ENCODE measurements at regions not wholly inside any gene's neighbourhood (a gene's known extent, or its start where the extent isn't known, plus 50 kb on each side); places are given as distances from the start of the nearest gene placed in this dataset.

DNA sequence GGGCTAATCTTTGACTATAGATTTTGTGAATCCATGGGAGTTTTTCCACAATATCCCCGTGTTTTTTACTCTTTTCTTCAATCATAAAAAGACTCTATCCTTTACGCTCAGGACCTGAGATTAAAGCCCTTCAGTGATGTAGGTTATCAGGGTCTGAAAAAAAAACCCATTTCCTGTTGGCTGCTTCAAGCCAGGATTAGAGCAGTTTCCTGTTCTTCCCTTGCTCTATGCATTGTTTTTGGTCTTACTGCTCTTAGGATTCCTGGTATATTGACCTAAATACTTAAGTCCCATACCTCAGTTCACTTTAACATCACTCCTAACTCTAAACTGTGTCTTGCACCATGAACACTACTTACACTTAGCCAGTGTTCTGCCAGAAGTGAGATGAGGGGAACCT, 319.3 kb upstream of the CHD1 start:
- Histone ChIP-seq H2AFZ (ENCODE audit: low read depth, low read length, poor library complexity, severe bottlenecking) (no peak overlapping the region), H3K9me2 (ENCODE audit: insufficient read depth) (no peaks in the 10 kb centered on the region), H3K4me2 (ENCODE audit: low read length) (no peak overlapping the region), H4K20me1 (ENCODE audit: insufficient read depth) (no peaks in the 10 kb centered on the region), H3K27ac (ENCODE audit: low read depth, low read length) (no peak overlapping the region), H3K79me2 (ENCODE audit: insufficient read depth, low read length) (no peaks in the 10 kb centered on the region), H3K36me3 (ENCODE audit: control insufficient read depth in 1 of 2, insufficient read depth in 2 of 2, low read length in 2 of 2) (no peaks in the 10 kb centered on the region), H3K4me1 (ENCODE audit: control insufficient read depth in 1 of 2, insufficient read depth in 2 of 2, low read length in 2 of 2) (no peaks in the 10 kb centered on the region), H3K27me3 (ENCODE audit: insufficient read depth, low read length) (0 out of 2 replicates have a peak, but pooled peaks cover 4% of the 10 kb centered on the region), H3K9ac (ENCODE audit: low read length) (no peak overlapping the region), H3K9me3 (ENCODE audit: control insufficient read depth in 1 of 2, insufficient read depth in 1 of 2, low read depth in 1 of 2, low read length in 2 of 2) (no peaks in the 10 kb centered on the region), H3K4me3 (replicated peaks in 1 of 2; ENCODE audit: low read depth in 1 of 2, low read length in 2 of 2) (no peak overlapping the region)
- POLR2A ChIA-PET, result no interaction called here
- TF ChIP-seq ZBTB33 (IDR thresholded peaks at IDR 0.05; ENCODE audit: extremely low read depth, insufficient replicate concordance, low read length) (no peak), SRF (IDR thresholded peaks at IDR 0.05; ENCODE audit: low read depth) (no peak), CEBPB (IDR thresholded peaks at IDR 0.05; ENCODE audit: low read depth) (no peak), ELF1 (IDR thresholded peaks at IDR 0.05; ENCODE audit: borderline replicate concordance, low read depth) (no peak), ZNF274 (IDR thresholded peaks at IDR 0.05; ENCODE audit: low read depth, low read length) (no peak), FOSL1 (IDR thresholded peaks at IDR 0.05; ENCODE audit: low read depth) (no peak), CTCF (IDR thresholded peaks at IDR 0.05 in 2 of 3, conservative IDR thresholded peaks at IDR 0.05 in 1 of 3; ENCODE audit: borderline replicate concordance in 1 of 3, insufficient read depth in 1 of 3, low read depth in 2 of 3, low read length in 2 of 3) (no peak), CBX3 (IDR thresholded peaks at IDR 0.05; ENCODE audit: low read depth) (no peak), EZH2 (IDR thresholded peaks at IDR 0.05) (no peak)
- TF ChIP-seq, protein P1, sequence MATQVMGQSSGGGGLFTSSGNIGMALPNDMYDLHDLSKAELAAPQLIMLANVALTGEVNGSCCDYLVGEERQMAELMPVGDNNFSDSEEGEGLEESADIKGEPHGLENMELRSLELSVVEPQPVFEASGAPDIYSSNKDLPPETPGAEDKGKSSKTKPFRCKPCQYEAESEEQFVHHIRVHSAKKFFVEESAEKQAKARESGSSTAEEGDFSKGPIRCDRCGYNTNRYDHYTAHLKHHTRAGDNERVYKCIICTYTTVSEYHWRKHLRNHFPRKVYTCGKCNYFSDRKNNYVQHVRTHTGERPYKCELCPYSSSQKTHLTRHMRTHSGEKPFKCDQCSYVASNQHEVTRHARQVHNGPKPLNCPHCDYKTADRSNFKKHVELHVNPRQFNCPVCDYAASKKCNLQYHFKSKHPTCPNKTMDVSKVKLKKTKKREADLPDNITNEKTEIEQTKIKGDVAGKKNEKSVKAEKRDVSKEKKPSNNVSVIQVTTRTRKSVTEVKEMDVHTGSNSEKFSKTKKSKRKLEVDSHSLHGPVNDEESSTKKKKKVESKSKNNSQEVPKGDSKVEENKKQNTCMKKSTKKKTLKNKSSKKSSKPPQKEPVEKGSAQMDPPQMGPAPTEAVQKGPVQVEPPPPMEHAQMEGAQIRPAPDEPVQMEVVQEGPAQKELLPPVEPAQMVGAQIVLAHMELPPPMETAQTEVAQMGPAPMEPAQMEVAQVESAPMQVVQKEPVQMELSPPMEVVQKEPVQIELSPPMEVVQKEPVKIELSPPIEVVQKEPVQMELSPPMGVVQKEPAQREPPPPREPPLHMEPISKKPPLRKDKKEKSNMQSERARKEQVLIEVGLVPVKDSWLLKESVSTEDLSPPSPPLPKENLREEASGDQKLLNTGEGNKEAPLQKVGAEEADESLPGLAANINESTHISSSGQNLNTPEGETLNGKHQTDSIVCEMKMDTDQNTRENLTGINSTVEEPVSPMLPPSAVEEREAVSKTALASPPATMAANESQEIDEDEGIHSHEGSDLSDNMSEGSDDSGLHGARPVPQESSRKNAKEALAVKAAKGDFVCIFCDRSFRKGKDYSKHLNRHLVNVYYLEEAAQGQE (IDR thresholded peaks at IDR 0.05; ENCODE audit: low read depth), result no peak
- TF ChIP-seq, protein P2, sequence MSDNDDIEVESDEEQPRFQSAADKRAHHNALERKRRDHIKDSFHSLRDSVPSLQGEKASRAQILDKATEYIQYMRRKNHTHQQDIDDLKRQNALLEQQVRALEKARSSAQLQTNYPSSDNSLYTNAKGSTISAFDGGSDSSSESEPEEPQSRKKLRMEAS (IDR thresholded peaks at IDR 0.05), result no peak
- TF ChIP-seq, protein P3, sequence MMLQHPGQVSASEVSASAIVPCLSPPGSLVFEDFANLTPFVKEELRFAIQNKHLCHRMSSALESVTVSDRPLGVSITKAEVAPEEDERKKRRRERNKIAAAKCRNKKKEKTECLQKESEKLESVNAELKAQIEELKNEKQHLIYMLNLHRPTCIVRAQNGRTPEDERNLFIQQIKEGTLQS (IDR thresholded peaks at IDR 0.05), result no peak
- CTCF ChIA-PET, result no interaction called here
- DNase-seq (ENCODE audit: low read depth, low spot score), result no peak
- intact Hi-C loops (cut with micrococcal nuclease), result no loop called here
- no TSS peak for BruUV-seq (replicated peaks)
- no peak for ATAC-seq
- RAD21 ChIA-PET (ENCODE audit: low non-redundant PET in 1 of 2, low total read pairs in 2 of 2, uncharacterized antibody in 2 of 2, unreplicated experiment in 2 of 2), result no interaction called here
